B cell (primary cell): ENCODE measurements at regions not wholly inside any gene's neighbourhood (a gene's known extent, or its start where the extent isn't known, plus 50 kb on each side); places are given as distances from the start of the nearest gene placed in this dataset.

Experiments used
- ATAC-seq: fragments of 200-7000 bp; cut with Tn5 transposase; one replicate; pipeline ENCODE4 v1.10.0; 2021; ENCODE audit warnings: low read depth, mild to moderate bottlenecking, moderate number of reproducible peaks, moderate library complexity
- CTCF ChIA-PET: fragments of 350-600 bp; sonication (Branson Sonifier 250); formaldehyde crosslinking; loops from one replicate; lab custom pipeline; 2021; ENCODE audit warnings: antibody characterized with exemption, inconsistent platforms; lab: Charles Lee
- POLR2A ChIA-PET: fragments of 350-600 bp; sonication (Branson Sonifier 250); formaldehyde crosslinking; loops from one replicate; lab custom pipeline; 2021; ENCODE audit warnings: antibody characterized with exemption; lab: Charles Lee
- DNase-seq: peaks from one replicate; pipeline ENCODE4 v3.0.0; 2013
- H2AFZ ChIP-seq: 2 replicates; pipeline ENCODE4 v1.6.1; 2012; ENCODE audit warnings: mild to moderate bottlenecking, low read depth, low read length; ENCODE audit not compliant: insufficient read depth, poor library complexity, severe bottlenecking
- H3K27ac ChIP-seq, 2 donors: 1 replicate in 1 of 2; 2 replicates in 1 of 2; pipeline ENCODE4 v1.5.1; 2012 to 2013; ENCODE audit warnings: low read length in 2 of 2, mild to moderate bottlenecking in 2 of 2, moderate library complexity in 1 of 2
- H3K27me3 ChIP-seq, 4 experiments: fragments of 200-600 bp in 1 of 4; sonication (generic) in 1 of 4; replicated peaks in 1 of 4; 1 replicate in 2 of 4; 2 replicates in 2 of 4; pipeline versions ENCODE4 v1.6.1 to v1.7.0; 2013 to 2016; ENCODE audit warnings: low read length in 3 of 4, mild to moderate bottlenecking in 2 of 4, mixed read lengths in 1 of 4, moderate library complexity in 1 of 4; ENCODE audit not compliant: insufficient read depth in 4 of 4, control insufficient read depth in 3 of 4; ENCODE audit errors: control extremely low read depth in 1 of 4
- H3K36me3 ChIP-seq, 2 experiments: replicated peaks in 1 of 2; 1 replicate in 1 of 2; 2 replicates in 1 of 2; pipeline versions ENCODE4 v1.6.1 to v1.7.1; 2013; ENCODE audit warnings: low read length in 1 of 2; ENCODE audit not compliant: insufficient read depth in 2 of 2, control insufficient read depth in 1 of 2; ENCODE audit errors: control extremely low read depth in 1 of 2, extremely low read depth in 1 of 2
- H3K4me1 ChIP-seq, 2 donors: fragments of 200-600 bp in 1 of 2; sonication (generic) in 1 of 2; 1 replicate in 1 of 2; 2 replicates in 1 of 2; pipeline versions ENCODE4 v1.5.1 to v1.6.1; 2013 to 2017; ENCODE audit warnings: low read length in 2 of 2; ENCODE audit not compliant: control insufficient read depth in 2 of 2, insufficient read depth in 2 of 2
- H3K4me2 ChIP-seq: replicated peaks from 2 replicates; pipeline ENCODE3; 2012; ENCODE audit warnings: mild to moderate bottlenecking, low read depth, low read length; ENCODE audit not compliant: poor library complexity, severe bottlenecking
- H3K4me3 ChIP-seq, 5 experiments: fragments of 200-600 bp in 1 of 5; sonication (generic) in 1 of 5; 1 replicate in 3 of 5; 2 replicates in 2 of 5; pipeline versions ENCODE4 v1.5.1 to v1.7.0; 2011 to 2016; ENCODE audit warnings: low read length in 4 of 5, mild to moderate bottlenecking in 4 of 5, low read depth in 2 of 5, control low read depth in 1 of 5, moderate library complexity in 1 of 5; ENCODE audit not compliant: insufficient read depth in 1 of 5; ENCODE audit errors: control extremely low read depth in 1 of 5, extremely low read depth in 1 of 5
- H3K79me2 ChIP-seq: fragments of 200-600 bp; sonication (generic); one replicate; pipeline ENCODE4 v1.6.0; 2016; ENCODE audit warnings: low read length; ENCODE audit not compliant: control insufficient read depth, insufficient read depth
- H3K9ac ChIP-seq: fragments of 200-600 bp; sonication (generic); 2 replicates; pipeline ENCODE4 v1.6.1; 2017; ENCODE audit warnings: mild to moderate bottlenecking, low read length, moderate library complexity
- H3K9me3 ChIP-seq, 3 donors: one replicate each; pipeline versions ENCODE4 v1.6.1 to v1.7.1; 2013; ENCODE audit warnings: low read length in 2 of 3; ENCODE audit not compliant: control insufficient read depth in 2 of 3, insufficient read depth in 1 of 3; ENCODE audit errors: control extremely low read depth in 1 of 3
- H4K20me1 ChIP-seq: 2 replicates; pipeline ENCODE4 v1.6.0; 2012; ENCODE audit warnings: mild to moderate bottlenecking, low read length; ENCODE audit not compliant: insufficient read depth, control insufficient read depth, poor library complexity, severe bottlenecking
- H3K27ac Mint-ChIP-seq: one replicate; pipeline ENCODE4 v1.8.0; 2021; ENCODE audit warnings: mixed read lengths
- H3K27me3 Mint-ChIP-seq: one replicate; pipeline ENCODE4 v1.8.0; 2021; ENCODE audit warnings: mixed read lengths
- H3K4me1 Mint-ChIP-seq: one replicate; pipeline ENCODE4 v1.8.0; 2021; ENCODE audit warnings: mixed read lengths
- H3K4me3 Mint-ChIP-seq: one replicate; pipeline ENCODE4 v1.8.0; 2021; ENCODE audit warnings: mixed read lengths
- H3K9me3 Mint-ChIP-seq: one replicate; pipeline ENCODE4 v1.8.0; 2022; ENCODE audit warnings: mixed read lengths; ENCODE audit not compliant: insufficient read depth
- CTCF ChIP-seq: fragments of 200-600 bp; IDR thresholded peaks from one replicate; pipeline ENCODE4 v1.8.0; 2022; ENCODE audit warnings: antibody characterized with exemption, mild to moderate bottlenecking
- EZH2 ChIP-seq: IDR thresholded peaks from 2 replicates; pipeline ENCODE4 v1.6.1; 2012; ENCODE audit warnings: borderline replicate concordance, low read depth, mild to moderate bottlenecking, moderate library complexity, low read length; ENCODE audit not compliant: insufficient read depth, poor library complexity, severe bottlenecking
- WGBS: methylation state at CpG from one replicate; pipeline ENCODE4 v1.1.5; 2013; ENCODE audit warnings: missing lambda C conversion rate; ENCODE audit not compliant: insufficient coverage; 5-methylcytosine and 5-hydroxymethylcytosine counted together
- intact Hi-C: fragments of 100-400 bp; cut with micrococcal nuclease; formaldehyde crosslinking; loops from one replicate; pipeline ENCODE4 v1.10.0; 2022

DNA sequence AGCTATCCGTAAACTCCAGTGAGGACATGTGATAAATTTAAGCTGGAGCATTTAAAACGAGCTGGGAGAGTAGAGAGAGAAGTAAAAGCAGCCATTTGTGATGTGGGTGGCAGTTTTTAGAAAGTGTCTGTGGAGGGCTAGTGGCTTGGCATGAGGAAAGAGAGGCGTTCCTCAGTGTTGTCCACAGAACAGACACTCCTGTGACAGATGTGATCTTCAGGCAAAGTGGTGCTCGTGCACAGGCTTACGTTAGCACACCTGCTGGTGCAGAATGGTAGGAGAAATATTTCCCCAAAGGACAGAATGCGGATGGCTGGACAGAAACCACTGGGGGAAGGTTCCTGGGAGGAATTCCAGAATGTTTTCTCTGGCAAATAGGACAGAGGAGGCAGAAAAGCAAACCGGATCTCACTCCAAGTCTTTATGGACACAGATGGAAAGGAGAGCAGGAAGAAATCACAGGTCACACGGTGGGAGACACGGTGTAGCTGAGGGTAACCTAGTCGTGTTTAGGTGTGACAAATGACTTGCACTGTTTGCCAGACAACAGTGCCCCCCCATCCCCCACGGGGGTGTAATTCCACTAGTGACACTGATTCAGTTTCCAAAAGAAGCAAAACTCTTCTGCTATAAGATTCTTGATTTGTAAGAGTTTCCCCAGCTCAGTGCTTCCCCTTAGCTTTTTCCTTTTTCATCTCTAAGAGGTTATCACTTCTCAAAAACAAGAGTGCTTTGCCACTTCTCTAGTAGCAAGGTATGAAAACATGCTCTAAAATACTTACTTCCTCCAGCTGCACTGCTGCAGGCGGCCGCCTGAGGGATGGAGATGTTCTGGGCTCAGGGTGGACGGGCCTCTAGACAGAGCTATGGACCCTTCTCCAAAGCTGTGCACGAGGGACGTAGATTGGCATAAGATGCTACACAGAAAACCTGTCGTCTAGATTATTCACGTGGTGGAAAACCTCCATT lies 293.2 kb downstream of the QKI start:
- no peaks in the 10 kb centered on the region for H3K79me2 ChIP-seq
- POLR2A ChIA-PET: interaction anchor here (0.7 kb wide), 1 partner anchor 239 kb away, joined by 3 read pairs; no protein-coding TSS in a partner anchor
- no peaks in the 10 kb centered on the region for H3K27me3 Mint-ChIP-seq
- no peak overlapping the region for H3K27ac ChIP-seq
- no peaks in the 10 kb centered on the region for H4K20me1 ChIP-seq
- WGBS: 44% methylated on average over 15 of the region's 18 CpGs
- CTCF ChIA-PET: interaction anchor here (0.7 to 3.6 kb wide), 12 partner anchors 10 to 308 kb away, joined by 3 to 14 read pairs (median 3); no protein-coding TSS in a partner anchor
- peak overlapping the region; percentile 44 for H3K4me3 Mint-ChIP-seq
- TF ChIP-seq EZH2: no peak
- TF ChIP-seq CTCF: peak; percentile 47
- H3K4me3 ChIP-seq: no peak overlapping the region
- no peak overlapping the region for H2AFZ ChIP-seq
- peaks cover 98 to 99% of the 10 kb centered on the region in 2 donors for H3K4me1 ChIP-seq
- ATAC-seq (peak; percentile 53), DNase-seq (peak; percentile 65)
- H3K9ac ChIP-seq: peak overlapping the region; percentile 0
- intact Hi-C loops: loop anchor here (1.0 to 2.0 kb wide), 3 partner anchors 23 to 291 kb away; no protein-coding TSS in a partner anchor
- H3K4me1 Mint-ChIP-seq: peaks cover 100% of the 10 kb centered on the region
- H3K9me3 Mint-ChIP-seq: no peaks in the 10 kb centered on the region
- H3K4me2 ChIP-seq: peak overlapping the region; percentile 58
- H3K27me3 ChIP-seq: no peaks in the 10 kb centered on the region
- H3K36me3 ChIP-seq: no peaks in the 10 kb centered on the region
- no peaks in the 10 kb centered on the region for H3K9me3 ChIP-seq
- peak overlapping the region; percentile 73 for H3K27ac Mint-ChIP-seq
